ENCODE measurements at regions not wholly inside any gene's neighbourhood (a gene's known extent, or its start where the extent isn't known, plus 50 kb on each side); places are given as distances from the start of the nearest gene placed in this dataset.

GRCh38 chr12:22893878-22894277, 268.9 kb downstream of the ETNK1 start:
- H3K9me3 ChIP-seq (ENCODE audit: control insufficient read depth, low read depth, low read length) = no peaks in the 10 kb centered on the region
- H3K9ac ChIP-seq (ENCODE audit: control insufficient read depth, extremely low read depth, insufficient read depth, low read length) = no peak overlapping the region
- no peak overlapping the region for H3K27ac ChIP-seq (ENCODE audit: control insufficient read depth, insufficient read depth, low read length)
- DNase-seq (ENCODE audit: low read depth, low spot score) = no peak
- no peak overlapping the region for H3K4me2 ChIP-seq (ENCODE audit: control insufficient read depth, extremely low read depth, insufficient read depth, low read depth, low read length)
- H3K4me1 ChIP-seq (ENCODE audit: control insufficient read depth, extremely low read depth, insufficient read depth, low read length) = peaks cover 2% of the 10 kb centered on the region
- no peak for FAIRE-seq
- TF ChIP-seq CTCF (optimal IDR thresholded peaks at IDR 0.05 in 1 of 3, IDR thresholded peaks at IDR 0.05 in 1 of 3, conservative IDR thresholded peaks at IDR 0.05 in 1 of 3; ENCODE audit: extremely low read depth in 1 of 3, insufficient read depth in 2 of 3, low read length in 3 of 3) = no peak
- H3K4me3 ChIP-seq (ENCODE audit: control insufficient read depth in 2 of 3, extremely low read depth in 1 of 3, insufficient read depth in 2 of 3, low read depth in 1 of 3, low read length in 3 of 3) = no peak overlapping the region
- H3K79me2 ChIP-seq (ENCODE audit: control insufficient read depth, insufficient read depth, low read length) = no peaks in the 10 kb centered on the region
- H3K9me1 ChIP-seq (ENCODE audit: control insufficient read depth, extremely low read depth, insufficient read depth, low read length) = no peaks in the 10 kb centered on the region
- H3K36me3 ChIP-seq (ENCODE audit: control insufficient read depth in 2 of 2, extremely low read depth in 1 of 2, insufficient read depth in 2 of 2, low read length in 2 of 2) = no peaks in the 10 kb centered on the region
- H4K20me1 ChIP-seq (ENCODE audit: control insufficient read depth, extremely low read depth, insufficient read depth, low read length) = no peaks in the 10 kb centered on the region
- no peaks in the 10 kb centered on the region for H3K27me3 ChIP-seq (ENCODE audit: control insufficient read depth, extremely low read depth, insufficient read depth, low read length)
- dilution Hi-C loops (cut with MboI; ENCODE audit: extremely low pct_ligation_motif_present, low sequenced_read_pairs) = no loop called here
- no peak overlapping the region for H2AFZ ChIP-seq (ENCODE audit: control insufficient read depth, low read length)

- dilution Hi-C loops (cut with MboI; ENCODE audit: extremely low pct_ligation_motif_present, low sequenced_read_pairs) = no loop called here
- H3K36me3 ChIP-seq (ENCODE audit: control insufficient read depth in 2 of 2, extremely low read depth in 1 of 2, insufficient read depth in 2 of 2, low read length in 2 of 2) = no peaks in the 10 kb centered on the region
- H4K20me1 ChIP-seq (ENCODE audit: control insufficient read depth, extremely low read depth, insufficient read depth, low read length) = no peaks in the 10 kb centered on the region
- TF ChIP-seq EZH2 (IDR thresholded peaks at IDR 0.05; ENCODE audit: low read length) (no peak), CTCF (optimal IDR thresholded peaks at IDR 0.05 in 1 of 3, IDR thresholded peaks at IDR 0.05 in 1 of 3, conservative IDR thresholded peaks at IDR 0.05 in 1 of 3; ENCODE audit: extremely low read depth in 1 of 3, insufficient read depth in 2 of 3, low read length in 3 of 3) (no peak)
- no peak overlapping the region for H3K4me3 ChIP-seq (ENCODE audit: control insufficient read depth in 2 of 3, extremely low read depth in 1 of 3, insufficient read depth in 2 of 3, low read depth in 1 of 3, low read length in 3 of 3)
- no peaks in the 10 kb centered on the region for H3K27me3 ChIP-seq (ENCODE audit: control insufficient read depth, extremely low read depth, insufficient read depth, low read length)
- H3K9me3 ChIP-seq (ENCODE audit: control insufficient read depth, low read depth, low read length) = no peaks in the 10 kb centered on the region
- H3K9me1 ChIP-seq (ENCODE audit: control insufficient read depth, extremely low read depth, insufficient read depth, low read length) = no peaks in the 10 kb centered on the region
- peaks cover 22% of the 10 kb centered on the region for H3K4me1 ChIP-seq (ENCODE audit: control insufficient read depth, extremely low read depth, insufficient read depth, low read length)
- H3K4me2 ChIP-seq (ENCODE audit: control insufficient read depth, extremely low read depth, insufficient read depth, low read depth, low read length) = peak overlapping the region; percentile 32
- no peaks in the 10 kb centered on the region for H3K79me2 ChIP-seq (ENCODE audit: control insufficient read depth, insufficient read depth, low read length)
- FAIRE-seq (peak; percentile 86), DNase-seq (ENCODE audit: low read depth, low spot score) (peak; percentile 89)
- H2AFZ ChIP-seq (ENCODE audit: control insufficient read depth, low read length) = peak overlapping the region; percentile 27
- H3K9ac ChIP-seq (ENCODE audit: control insufficient read depth, extremely low read depth, insufficient read depth, low read length) = no peak overlapping the region
- H3K27ac ChIP-seq (ENCODE audit: control insufficient read depth, insufficient read depth, low read length) = peak overlapping the region; percentile 10
Observed at GRCh38 chr12:22899184-22899583, 274.2 kb downstream of the ETNK1 start.

All from keratinocyte (primary cell).